Liver (tissue), 3 donors: ENCODE measurements at regions not wholly inside any gene's neighbourhood (a gene's known extent, or its start where the extent isn't known, plus 50 kb on each side); places are given as distances from the start of the nearest gene placed in this dataset.

Source experiments
- EGR1 ChIP-seq, 2 donors: IDR thresholded peaks; 2 replicates each; pipeline ENCODE4 v1.6.1; 2016 to 2018; ENCODE audit warnings: antibody characterized with exemption in 2 of 2, low read depth in 2 of 2
- TF ChIP-seq, protein P1 (sequence below): fragments of 150-350 bp; IDR thresholded peaks from 2 replicates; pipeline ENCODE4 v1.5.1; 2017; ENCODE audit warnings: improper control_type of control experiment, low read depth, low read length; ENCODE audit not compliant: missing input control
- donor health status: healthy.
- donor health status: healthy.

DNA sequence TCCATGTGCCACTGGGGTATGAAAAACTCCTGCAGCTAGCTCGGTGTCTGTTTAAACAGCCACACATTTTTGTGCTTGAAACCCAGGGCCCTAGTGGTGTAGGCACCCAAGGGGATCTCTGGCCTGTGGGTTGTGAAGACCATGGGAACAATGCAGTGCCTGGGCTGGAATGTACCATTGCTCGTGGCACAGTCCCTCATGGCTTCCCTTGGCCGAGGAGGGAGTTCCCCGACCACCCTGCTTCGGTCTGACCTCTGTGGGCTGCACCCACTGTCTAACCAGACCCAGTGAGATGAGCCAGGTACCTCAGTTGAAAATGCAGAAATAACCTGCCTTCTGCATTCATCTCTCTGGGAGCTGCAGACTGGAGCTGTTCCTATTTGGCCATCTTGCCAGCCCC, 214.0 kb downstream of the TRPC6 start:
- no peak for TF ChIP-seq EGR1 (IDR thresholded peaks at IDR 0.05; ENCODE audit: low read depth in 2 of 2)
- TF ChIP-seq, protein P1, sequence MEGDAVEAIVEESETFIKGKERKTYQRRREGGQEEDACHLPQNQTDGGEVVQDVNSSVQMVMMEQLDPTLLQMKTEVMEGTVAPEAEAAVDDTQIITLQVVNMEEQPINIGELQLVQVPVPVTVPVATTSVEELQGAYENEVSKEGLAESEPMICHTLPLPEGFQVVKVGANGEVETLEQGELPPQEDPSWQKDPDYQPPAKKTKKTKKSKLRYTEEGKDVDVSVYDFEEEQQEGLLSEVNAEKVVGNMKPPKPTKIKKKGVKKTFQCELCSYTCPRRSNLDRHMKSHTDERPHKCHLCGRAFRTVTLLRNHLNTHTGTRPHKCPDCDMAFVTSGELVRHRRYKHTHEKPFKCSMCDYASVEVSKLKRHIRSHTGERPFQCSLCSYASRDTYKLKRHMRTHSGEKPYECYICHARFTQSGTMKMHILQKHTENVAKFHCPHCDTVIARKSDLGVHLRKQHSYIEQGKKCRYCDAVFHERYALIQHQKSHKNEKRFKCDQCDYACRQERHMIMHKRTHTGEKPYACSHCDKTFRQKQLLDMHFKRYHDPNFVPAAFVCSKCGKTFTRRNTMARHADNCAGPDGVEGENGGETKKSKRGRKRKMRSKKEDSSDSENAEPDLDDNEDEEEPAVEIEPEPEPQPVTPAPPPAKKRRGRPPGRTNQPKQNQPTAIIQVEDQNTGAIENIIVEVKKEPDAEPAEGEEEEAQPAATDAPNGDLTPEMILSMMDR: no peak
